GM23248 (cell line): ENCODE measurements at regions not wholly inside any gene's neighbourhood (a gene's known extent, or its start where the extent isn't known, plus 50 kb on each side); places are given as distances from the start of the nearest gene placed in this dataset.
A peak's percentile ranks its signal among the peaks of the same experiment; 100 is the strongest.

ENCODE experiments used
- DNase-seq: peaks from one replicate; pipeline ENCODE4 v3.0.0-alpha.2; 2015
- H2AFZ ChIP-seq: fragments of 200-600 bp; sonication (generic); 2 replicates; pipeline ENCODE4 v1.6.1; 2016; ENCODE audit warnings: antibody characterized with exemption
- H3F3A ChIP-seq: fragments of 200-600 bp; sonication (generic); 2 replicates; pipeline ENCODE4 v1.6.1; 2016; ENCODE audit warnings: mild to moderate bottlenecking, antibody characterized with exemption, mixed run types; ENCODE audit not compliant: insufficient read depth
- H3K27ac ChIP-seq: fragments of 200-600 bp; sonication (generic); 2 replicates; pipeline ENCODE4 v1.5.1; 2016; ENCODE audit warnings: mild to moderate bottlenecking
- H3K27me3 ChIP-seq: fragments of 200-600 bp; sonication (generic); replicated peaks from 2 replicates; pipeline ENCODE4 v1.6.1; 2016; ENCODE audit warnings: mild to moderate bottlenecking; ENCODE audit not compliant: insufficient read depth
- H3K36me3 ChIP-seq: fragments of 200-600 bp; sonication (generic); 2 replicates; pipeline ENCODE4 v1.6.1; 2016; ENCODE audit warnings: low read depth, mild to moderate bottlenecking
- H3K4me1 ChIP-seq: fragments of 200-600 bp; sonication (generic); 2 replicates; pipeline ENCODE4 v1.6.1; 2016; ENCODE audit warnings: mild to moderate bottlenecking; ENCODE audit not compliant: insufficient read depth
- H3K4me2 ChIP-seq: fragments of 200-600 bp; sonication (generic); one replicate; pipeline ENCODE4 v1.6.1; 2016; ENCODE audit warnings: mild to moderate bottlenecking; ENCODE audit not compliant: unreplicated experiment
- H3K4me3 ChIP-seq: fragments of 200-600 bp; sonication (generic); 2 replicates; pipeline ENCODE4 v1.5.1; 2016; ENCODE audit warnings: mild to moderate bottlenecking
- H3K79me2 ChIP-seq: fragments of 200-600 bp; sonication (generic); 2 replicates; pipeline ENCODE4 v1.6.1; 2016; ENCODE audit warnings: mild to moderate bottlenecking; ENCODE audit not compliant: insufficient read depth
- H3K9ac ChIP-seq: fragments of 200-600 bp; sonication (generic); 2 replicates; pipeline ENCODE4 v1.6.1; 2016; ENCODE audit warnings: mild to moderate bottlenecking
- H3K9me2 ChIP-seq: fragments of 200-600 bp; sonication (generic); 2 replicates; pipeline ENCODE4 v1.6.1; 2016; ENCODE audit warnings: mixed run types, mild to moderate bottlenecking, moderate library complexity; ENCODE audit not compliant: insufficient read depth
- H3K9me3 ChIP-seq: fragments of 200-600 bp; sonication (generic); one replicate; pipeline ENCODE4 v1.6.1; 2017; ENCODE audit warnings: low read depth
- H4K20me1 ChIP-seq: fragments of 200-600 bp; sonication (generic); 2 replicates; pipeline ENCODE4 v1.6.0; 2016; ENCODE audit not compliant: insufficient read depth
- EZH2 ChIP-seq: fragments of 200-600 bp; sonication (generic); IDR thresholded peaks from 2 replicates; pipeline ENCODE4 v1.6.1; 2018; ENCODE audit warnings: antibody characterized with exemption, mild to moderate bottlenecking; ENCODE audit not compliant: insufficient read depth, poor library complexity, severe bottlenecking
- EZH2phosphoT487 ChIP-seq: fragments of 200-600 bp; sonication (generic); IDR thresholded peaks from 2 replicates; pipeline ENCODE4 v1.6.1; 2018; ENCODE audit warnings: antibody characterized with exemption, moderate library complexity, mild to moderate bottlenecking, low read depth; ENCODE audit not compliant: insufficient read depth
- WGBS, 2 experiments: methylation state at CpG; one replicate each; pipeline ENCODE4 v1.1.6; 2015 to 2017; ENCODE audit warnings: low lambda C conversion rate in 2 of 2, low coverage in 1 of 2; ENCODE audit errors: missing lambda C conversion rate in 2 of 2; 5-methylcytosine and 5-hydroxymethylcytosine counted together
- in situ Hi-C: fragments of 300-500 bp; cut with MboI; formaldehyde crosslinking; loops from 2 replicates; pipeline ENCODE4 v1.15.0; 2020

GRCh38 chr16:66003201-66003600 lies 363.3 kb upstream of the CDH5 start:
- H3K27ac ChIP-seq: no peak overlapping the region; the same call in 1 of the 2 replicates

GRCh38 chr16:66002601-66003000 lies 363.9 kb upstream of the CDH5 start:
- Histone ChIP-seq H3K9me2 (no peaks in the 10 kb centered on the region), H4K20me1 (no peaks in the 10 kb centered on the region), H3K27me3 (no peaks in the 10 kb centered on the region), H3K79me2 (no peaks in the 10 kb centered on the region), H3K4me1 (peaks cover 20% of the 10 kb centered on the region), H3K27ac (no peak overlapping the region), H3K4me3 (no peak overlapping the region), H3K9ac (no peak overlapping the region), H3K36me3 (no peaks in the 10 kb centered on the region), H3K4me2 (no peak overlapping the region), H2AFZ (no peak overlapping the region), H3F3A (peaks cover 13% of the 10 kb centered on the region; the same call in 1 of the 2 replicates), H3K9me3 (no peaks in the 10 kb centered on the region)
- no peak for TF ChIP-seq EZH2
- TF ChIP-seq EZH2phosphoT487: no peak
- in situ Hi-C loops: no loop called here
- WGBS, 2 experiments: 24 to 30% methylated on average over 7 of the region's 7 CpGs
- peak; percentile 12 for DNase-seq

More at GRCh38 chr16:66003201-66003600, 363.3 kb upstream of the CDH5 start:
- DNase-seq: peak; percentile 64
- Histone ChIP-seq H3K9ac (no peak overlapping the region), H3K4me1 (peaks cover 26% of the 10 kb centered on the region), H4K20me1 (no peaks in the 10 kb centered on the region), H3K9me2 (no peaks in the 10 kb centered on the region), H3K4me3 (no peak overlapping the region), H2AFZ (no peak overlapping the region), H3K9me3 (no peaks in the 10 kb centered on the region), H3F3A (peaks cover 16% of the 10 kb centered on the region; the same call in 1 of the 2 replicates), H3K36me3 (no peaks in the 10 kb centered on the region), H3K27me3 (no peaks in the 10 kb centered on the region), H3K79me2 (no peaks in the 10 kb centered on the region), H3K4me2 (no peak overlapping the region)
- in situ Hi-C loops: no loop called here
- 5 to 9% methylated on average over 2 of the region's 2 CpGs for WGBS, 2 experiments
- TF ChIP-seq EZH2 (no peak), EZH2phosphoT487 (no peak)

GRCh38 chr16:66001432-66001831 lies 365.1 kb upstream of the CDH5 start:
- no peaks in the 10 kb centered on the region for H3K79me2 ChIP-seq
- no peak overlapping the region for H3K9ac ChIP-seq
- H3K9me3 ChIP-seq: no peaks in the 10 kb centered on the region
- H3K9me2 ChIP-seq: no peaks in the 10 kb centered on the region
- H3K36me3 ChIP-seq: no peaks in the 10 kb centered on the region
- H3K4me2 ChIP-seq: no peak overlapping the region
- no peak for DNase-seq
- H3K27ac ChIP-seq: no peak overlapping the region
- no peaks in the 10 kb centered on the region for H4K20me1 ChIP-seq
- peaks cover 14% of the 10 kb centered on the region for H3K4me1 ChIP-seq
- H3F3A ChIP-seq: peaks cover 13% of the 10 kb centered on the region; the same call in 1 of the 2 replicates
- TF ChIP-seq EZH2phosphoT487 (no peak), EZH2 (no peak)
- in situ Hi-C loops: no loop called here
- H2AFZ ChIP-seq: no peak overlapping the region
- no peaks in the 10 kb centered on the region for H3K27me3 ChIP-seq
- WGBS, 2 experiments: 23 to 27% methylated on average over 4 of the region's 4 CpGs
- no peak overlapping the region for H3K4me3 ChIP-seq

- no peaks in the 10 kb centered on the region for H3K9me2 ChIP-seq
- no peaks in the 10 kb centered on the region for H3K36me3 ChIP-seq
- H4K20me1 ChIP-seq: no peaks in the 10 kb centered on the region
- H2AFZ ChIP-seq: no peak overlapping the region
- TF ChIP-seq EZH2 (no peak), EZH2phosphoT487 (no peak)
- in situ Hi-C loops: no loop called here
- peaks cover 12% of the 10 kb centered on the region for H3K4me1 ChIP-seq
- H3K4me3 ChIP-seq: no peak overlapping the region
- WGBS, 2 experiments: 45 to 53% methylated on average over 5 of the region's 5 CpGs
- H3K9me3 ChIP-seq: no peaks in the 10 kb centered on the region
- DNase-seq: no peak
- peaks cover 13% of the 10 kb centered on the region; the same call in 1 of the 2 replicates for H3F3A ChIP-seq
- H3K4me2 ChIP-seq: no peak overlapping the region
- no peaks in the 10 kb centered on the region for H3K79me2 ChIP-seq
- H3K27ac ChIP-seq: no peak overlapping the region
- no peak overlapping the region for H3K9ac ChIP-seq
- no peaks in the 10 kb centered on the region for H3K27me3 ChIP-seq
Observed at GRCh38 chr16:65998443-65998842, 368.0 kb upstream of the CDH5 start.

GRCh38 chr16:65994291-65994690 lies 372.2 kb upstream of the CDH5 start:
- Histone ChIP-seq H3K4me1 (no peaks in the 10 kb centered on the region), H3K79me2 (no peaks in the 10 kb centered on the region), H3K9me3 (no peaks in the 10 kb centered on the region), H3K9me2 (no peaks in the 10 kb centered on the region), H4K20me1 (no peaks in the 10 kb centered on the region), H3K36me3 (no peaks in the 10 kb centered on the region), H3K27me3 (0 out of 2 replicates have a peak, but pooled peaks cover 2% of the 10 kb centered on the region), H3K4me3 (no peak overlapping the region), H3F3A (no peaks in the 10 kb centered on the region), H3K4me2 (no peak overlapping the region), H3K9ac (no peak overlapping the region), H2AFZ (no peak overlapping the region), H3K27ac (no peak overlapping the region)
- TF ChIP-seq EZH2 (no peak), EZH2phosphoT487 (no peak)
- WGBS, 2 experiments: 66 to 70% methylated on average over 2 of the region's 2 CpGs
- no peak for DNase-seq
- in situ Hi-C loops: no loop called here
